Mesothelial cell of epicardium (in vitro differentiated cells): ENCODE measurements at regions not wholly inside any gene's neighbourhood (a gene's known extent, or its start where the extent isn't known, plus 50 kb on each side); places are given as distances from the start of the nearest gene placed in this dataset.

Experiments
- DNase-seq, 2 experiments: peaks; one replicate each; pipeline ENCODE4 v3.0.0; 2021; ENCODE audit warnings: low spot score in 2 of 2; ENCODE audit not compliant: unreplicated experiment in 2 of 2
- H3K27ac Mint-ChIP-seq: 2 replicates; pipeline ENCODE4 v1.8.0; 2021; ENCODE audit warnings: mixed read lengths
- H3K27me3 Mint-ChIP-seq: 2 replicates; pipeline ENCODE4 v1.8.0; 2021; ENCODE audit warnings: low read depth, mixed read lengths
- H3K36me3 Mint-ChIP-seq: 2 replicates; pipeline ENCODE4 v1.8.0; 2021; ENCODE audit warnings: mixed read lengths
- H3K4me1 Mint-ChIP-seq: 2 replicates; pipeline ENCODE4 v1.8.0; 2021; ENCODE audit warnings: mixed read lengths
- H3K4me3 Mint-ChIP-seq: 2 replicates; pipeline ENCODE4 v1.8.0; 2021; ENCODE audit warnings: mild to moderate bottlenecking, moderate library complexity, mixed read lengths
- H3K9me3 Mint-ChIP-seq: 2 replicates; pipeline ENCODE4 v1.8.0; 2021; ENCODE audit warnings: mixed read lengths
- TF ChIP-seq, protein P1 (sequence below): fragments of 200-600 bp; sonication (generic); IDR thresholded peaks from one replicate; pipeline ENCODE4 v1.5.0; 2021; ENCODE audit warnings: antibody characterized with exemption; ENCODE audit not compliant: unreplicated experiment

DNA sequence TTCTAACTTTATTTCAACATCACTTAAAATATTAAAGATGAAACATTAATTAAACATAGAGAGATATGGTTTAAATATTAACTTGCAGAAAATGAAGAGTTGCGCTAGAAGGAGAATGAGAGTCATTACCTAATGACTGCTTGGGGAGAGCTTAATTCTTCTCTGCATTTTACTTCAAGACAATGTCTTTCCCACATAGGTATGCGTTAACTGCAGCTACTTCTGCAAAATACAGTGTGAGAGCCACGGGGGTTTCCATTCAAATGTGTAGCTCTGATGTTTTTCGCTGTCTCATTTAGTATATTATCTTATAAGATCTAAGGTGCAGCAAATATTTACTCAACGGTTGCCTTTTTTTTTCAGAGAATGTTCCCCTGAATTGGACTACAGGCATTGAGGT is 126.7 kb downstream of the TMX3 start:
- H3K27ac Mint-ChIP-seq = no peak overlapping the region
- TF ChIP-seq, protein P1, sequence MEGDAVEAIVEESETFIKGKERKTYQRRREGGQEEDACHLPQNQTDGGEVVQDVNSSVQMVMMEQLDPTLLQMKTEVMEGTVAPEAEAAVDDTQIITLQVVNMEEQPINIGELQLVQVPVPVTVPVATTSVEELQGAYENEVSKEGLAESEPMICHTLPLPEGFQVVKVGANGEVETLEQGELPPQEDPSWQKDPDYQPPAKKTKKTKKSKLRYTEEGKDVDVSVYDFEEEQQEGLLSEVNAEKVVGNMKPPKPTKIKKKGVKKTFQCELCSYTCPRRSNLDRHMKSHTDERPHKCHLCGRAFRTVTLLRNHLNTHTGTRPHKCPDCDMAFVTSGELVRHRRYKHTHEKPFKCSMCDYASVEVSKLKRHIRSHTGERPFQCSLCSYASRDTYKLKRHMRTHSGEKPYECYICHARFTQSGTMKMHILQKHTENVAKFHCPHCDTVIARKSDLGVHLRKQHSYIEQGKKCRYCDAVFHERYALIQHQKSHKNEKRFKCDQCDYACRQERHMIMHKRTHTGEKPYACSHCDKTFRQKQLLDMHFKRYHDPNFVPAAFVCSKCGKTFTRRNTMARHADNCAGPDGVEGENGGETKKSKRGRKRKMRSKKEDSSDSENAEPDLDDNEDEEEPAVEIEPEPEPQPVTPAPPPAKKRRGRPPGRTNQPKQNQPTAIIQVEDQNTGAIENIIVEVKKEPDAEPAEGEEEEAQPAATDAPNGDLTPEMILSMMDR = no peak
- H3K4me3 Mint-ChIP-seq = no peak overlapping the region
- no peaks in the 10 kb centered on the region for H3K4me1 Mint-ChIP-seq
- H3K27me3 Mint-ChIP-seq = no peaks in the 10 kb centered on the region
- no peaks in the 10 kb centered on the region for H3K36me3 Mint-ChIP-seq
- no peak for DNase-seq
- H3K9me3 Mint-ChIP-seq = no peaks in the 10 kb centered on the region

DNA sequence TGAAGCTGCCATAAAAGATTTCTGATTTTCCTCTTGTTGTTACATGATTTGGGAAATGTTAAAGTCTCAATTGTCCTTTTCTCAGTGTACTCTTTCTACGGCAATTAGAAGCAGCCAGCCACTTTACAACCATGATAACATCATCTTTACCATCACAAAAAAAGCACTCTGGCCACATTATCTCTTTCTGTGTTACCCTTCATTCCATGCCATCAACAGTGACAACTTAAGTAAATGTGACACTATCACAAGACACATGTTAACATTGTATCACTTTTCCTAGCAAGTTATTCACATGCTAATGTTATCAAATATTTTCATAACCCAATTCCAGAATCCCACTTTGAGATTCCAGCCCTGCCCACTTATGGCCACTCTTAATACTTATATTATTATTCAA is 131.2 kb downstream of the TMX3 start:
- H3K27me3 Mint-ChIP-seq = no peaks in the 10 kb centered on the region
- TF ChIP-seq, protein P1 = no peak
- H3K9me3 Mint-ChIP-seq = no peaks in the 10 kb centered on the region
- no peak overlapping the region for H3K27ac Mint-ChIP-seq
- H3K36me3 Mint-ChIP-seq = no peaks in the 10 kb centered on the region
- no peak overlapping the region for H3K4me3 Mint-ChIP-seq
- DNase-seq = no peak
- no peaks in the 10 kb centered on the region for H3K4me1 Mint-ChIP-seq

DNA sequence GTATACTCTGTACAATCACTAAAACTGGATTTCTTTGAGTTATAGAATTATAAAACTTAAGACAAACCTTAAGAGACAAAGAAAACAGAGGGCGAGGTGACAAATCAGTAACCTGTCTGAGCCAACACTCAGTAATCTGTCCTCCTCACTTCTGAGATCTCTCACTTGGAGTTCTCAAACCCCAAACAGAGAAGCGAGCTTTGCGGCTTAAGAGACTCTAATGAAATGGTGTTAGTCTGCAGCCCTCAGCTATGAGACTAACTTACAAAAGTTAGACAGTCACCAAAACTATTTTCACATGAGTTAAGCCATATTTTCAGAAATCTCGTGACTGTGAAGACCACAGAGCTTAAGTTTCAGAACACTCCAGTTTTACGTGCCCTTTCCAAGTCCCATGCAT is 140.6 kb downstream of the TMX3 start:
- DNase-seq = no peak
- H3K4me3 Mint-ChIP-seq = no peak overlapping the region
- no peaks in the 10 kb centered on the region for H3K27me3 Mint-ChIP-seq
- H3K27ac Mint-ChIP-seq = no peak overlapping the region
- H3K9me3 Mint-ChIP-seq = peaks cover 25% of the 10 kb centered on the region
- no peaks in the 10 kb centered on the region for H3K4me1 Mint-ChIP-seq
- TF ChIP-seq, protein P1 = no peak
- no peaks in the 10 kb centered on the region for H3K36me3 Mint-ChIP-seq

DNA sequence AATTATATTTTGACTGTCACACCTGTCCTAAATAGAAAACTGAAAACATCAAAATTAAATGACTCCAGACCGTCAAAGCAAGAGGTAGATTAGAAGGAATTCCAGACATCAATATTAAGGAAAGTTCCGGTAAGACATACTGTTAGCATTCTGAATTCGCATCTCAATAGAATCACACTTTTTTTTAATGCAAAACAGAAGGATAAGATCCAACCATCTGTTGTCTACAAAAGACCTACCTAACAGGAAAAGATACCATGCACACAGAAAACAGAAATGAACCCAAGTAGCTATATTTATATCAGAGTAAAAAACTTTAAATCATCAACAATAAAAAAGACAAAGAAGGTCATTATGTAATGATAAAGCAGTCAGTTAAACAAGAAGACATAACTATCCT is 145.0 kb downstream of the TMX3 start:
- Mint-ChIP-seq H3K27me3 (no peaks in the 10 kb centered on the region), H3K4me1 (peaks cover 8% of the 10 kb centered on the region), H3K4me3 (no peak overlapping the region), H3K36me3 (no peaks in the 10 kb centered on the region), H3K27ac (no peak overlapping the region), H3K9me3 (peaks cover 25% of the 10 kb centered on the region)
- TF ChIP-seq, protein P1 = no peak
- no peak for DNase-seq

DNA sequence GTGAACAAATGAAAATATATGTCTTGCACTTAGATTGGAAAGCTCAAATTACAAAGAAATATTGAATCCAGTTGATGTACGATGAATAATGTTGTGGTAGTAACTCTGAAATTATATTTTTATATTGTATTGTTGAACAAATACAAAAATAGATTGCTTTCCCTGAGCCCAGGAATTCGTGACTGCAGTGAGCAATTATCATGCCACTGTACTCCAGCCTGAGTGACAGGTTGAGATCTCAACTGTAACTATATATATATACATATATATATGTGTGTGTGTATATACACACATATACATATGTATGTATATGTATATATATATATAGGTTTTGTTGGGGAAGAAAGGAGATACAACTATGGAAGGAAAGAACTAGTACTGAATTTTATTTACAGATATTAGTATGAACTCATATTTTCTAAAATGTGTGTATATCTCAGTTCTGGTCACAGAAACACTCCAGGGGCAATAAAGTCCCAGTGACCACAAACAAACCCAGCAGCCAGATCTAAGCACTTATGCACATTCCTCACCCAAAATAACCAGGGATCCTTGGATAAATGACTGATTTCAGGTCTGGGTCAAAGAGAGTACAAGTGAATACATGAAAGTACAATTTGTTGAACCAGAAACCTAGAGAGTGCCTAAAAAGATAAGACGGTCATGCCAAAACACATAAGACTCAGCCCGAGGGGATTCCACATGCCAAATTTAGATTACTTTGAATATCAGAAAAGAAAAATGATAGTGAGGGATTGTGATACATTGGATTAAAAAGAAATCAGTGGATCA is 146.3 kb downstream of the TMX3 start:
- peaks cover 25% of the 10 kb centered on the region for H3K9me3 Mint-ChIP-seq

More for the DNA sequence above, 146.3 kb downstream of the TMX3 start:
- Mint-ChIP-seq H3K4me3 (no peak overlapping the region), H3K27me3 (no peaks in the 10 kb centered on the region), H3K4me1 (peaks cover 8% of the 10 kb centered on the region), H3K36me3 (no peaks in the 10 kb centered on the region), H3K27ac (no peak overlapping the region)
- DNase-seq = no peak
- TF ChIP-seq, protein P1 = no peak
